ENCODE measurements at regions not wholly inside any gene's neighbourhood (a gene's known extent, or its start where the extent isn't known, plus 50 kb on each side); places are given as distances from the start of the nearest gene placed in this dataset.

- Mint-ChIP-seq H3K27me3 (ENCODE audit: insufficient read depth, unreplicated experiment) (no peaks in the 10 kb centered on the region), H3K9me3 (ENCODE audit: unreplicated experiment) (no peaks in the 10 kb centered on the region), H3K4me1 (ENCODE audit: low read depth, unreplicated experiment) (peaks cover 19% of the 10 kb centered on the region), H3K4me3 (ENCODE audit: unreplicated experiment) (no peak overlapping the region), H3K27ac (ENCODE audit: unreplicated experiment) (no peak overlapping the region), H3K36me3 (ENCODE audit: insufficient read depth, unreplicated experiment) (no peaks in the 10 kb centered on the region)
- Histone ChIP-seq H3K9me3 (no peaks in the 10 kb centered on the region), H3K36me3 (ENCODE audit: control insufficient read depth, insufficient read depth, low read length) (no peaks in the 10 kb centered on the region; the same call in 1 of the 2 replicates), H3K4me3 (ENCODE audit: low read depth, low read length) (no peak overlapping the region), H3K4me1 (peaks cover 7% of the 10 kb centered on the region), H3K27me3 (replicated peaks; ENCODE audit: control insufficient read depth, insufficient read depth, low read length) (no peaks in the 10 kb centered on the region)
- CTCF ChIA-PET: no interaction called here
- no peak for TF ChIP-seq CTCF (IDR thresholded peaks at IDR 0.05; ENCODE audit: insufficient read depth in 1 of 2, low read depth in 1 of 2, low read length in 1 of 2, severe bottlenecking in 1 of 2, unreplicated experiment in 1 of 2)
- POLR2A ChIA-PET: no interaction called here
- no TSS peak for BruUV-seq (replicated peaks)
- intact Hi-C loops (cut with micrococcal nuclease; ENCODE audit: unreplicated experiment): no loop called here
- DNase-seq: no peak
Measured at GRCh38 chr12:19015285-19015684, 114.2 kb upstream of the PLEKHA5 start.

- intact Hi-C loops (cut with micrococcal nuclease; ENCODE audit: unreplicated experiment): no loop called here
- H3K36me3 Mint-ChIP-seq (ENCODE audit: insufficient read depth, unreplicated experiment): no peaks in the 10 kb centered on the region
- TF ChIP-seq CTCF (IDR thresholded peaks at IDR 0.05; ENCODE audit: insufficient read depth in 1 of 2, low read depth in 1 of 2, low read length in 1 of 2, severe bottlenecking in 1 of 2, unreplicated experiment in 1 of 2): no peak
- no peaks in the 10 kb centered on the region for H3K9me3 ChIP-seq
- H3K27ac Mint-ChIP-seq (ENCODE audit: unreplicated experiment): no peak overlapping the region
- ChIA-PET POLR2A (no interaction called here), CTCF (no interaction called here)
- no TSS peak for BruUV-seq (replicated peaks)
- H3K4me3 Mint-ChIP-seq (ENCODE audit: unreplicated experiment): no peak overlapping the region
- no peaks in the 10 kb centered on the region for H3K27me3 ChIP-seq (replicated peaks; ENCODE audit: control insufficient read depth, insufficient read depth, low read length)
- H3K4me1 Mint-ChIP-seq (ENCODE audit: low read depth, unreplicated experiment): peaks cover 7% of the 10 kb centered on the region
- H3K9me3 Mint-ChIP-seq (ENCODE audit: unreplicated experiment): no peaks in the 10 kb centered on the region
- H3K36me3 ChIP-seq (ENCODE audit: control insufficient read depth, insufficient read depth, low read length): no peaks in the 10 kb centered on the region
- H3K4me3 ChIP-seq (ENCODE audit: low read depth, low read length): no peak overlapping the region
- no peak for DNase-seq
- H3K27me3 Mint-ChIP-seq (ENCODE audit: insufficient read depth, unreplicated experiment): no peaks in the 10 kb centered on the region
- no peaks in the 10 kb centered on the region for H3K4me1 ChIP-seq
Measured at GRCh38 chr12:19018302-19018970, 111.1 kb upstream of the PLEKHA5 start.

GRCh38 chr12:19021240-19021639 lies 108.3 kb upstream of the PLEKHA5 start:
- H3K36me3 ChIP-seq (ENCODE audit: control insufficient read depth, insufficient read depth, low read length): no peaks in the 10 kb centered on the region
- Mint-ChIP-seq H3K9me3 (ENCODE audit: unreplicated experiment) (no peaks in the 10 kb centered on the region), H3K27me3 (ENCODE audit: insufficient read depth, unreplicated experiment) (no peaks in the 10 kb centered on the region), H3K4me3 (ENCODE audit: unreplicated experiment) (no peak overlapping the region), H3K36me3 (ENCODE audit: insufficient read depth, unreplicated experiment) (no peaks in the 10 kb centered on the region), H3K4me1 (ENCODE audit: low read depth, unreplicated experiment) (peaks cover 7% of the 10 kb centered on the region), H3K27ac (ENCODE audit: unreplicated experiment) (no peak overlapping the region)
- CTCF ChIA-PET: no interaction called here
- peaks cover 1% of the 10 kb centered on the region; the same call in 1 of the 2 replicates for H3K4me1 ChIP-seq
- H3K4me3 ChIP-seq (ENCODE audit: low read depth, low read length): no peak overlapping the region
- no peaks in the 10 kb centered on the region for H3K27me3 ChIP-seq (replicated peaks; ENCODE audit: control insufficient read depth, insufficient read depth, low read length)
- no peak for DNase-seq
- intact Hi-C loops (cut with micrococcal nuclease; ENCODE audit: unreplicated experiment): no loop called here
- no peaks in the 10 kb centered on the region for H3K9me3 ChIP-seq
- TF ChIP-seq CTCF (IDR thresholded peaks at IDR 0.05; ENCODE audit: insufficient read depth in 1 of 2, low read depth in 1 of 2, low read length in 1 of 2, severe bottlenecking in 1 of 2, unreplicated experiment in 1 of 2): no peak
- no TSS peak for BruUV-seq (replicated peaks)
- POLR2A ChIA-PET: no interaction called here
